ENCODE measurements at regions not wholly inside any gene's neighbourhood (a gene's known extent, or its start where the extent isn't known, plus 50 kb on each side); places are given as distances from the start of the nearest gene placed in this dataset.

DNA sequence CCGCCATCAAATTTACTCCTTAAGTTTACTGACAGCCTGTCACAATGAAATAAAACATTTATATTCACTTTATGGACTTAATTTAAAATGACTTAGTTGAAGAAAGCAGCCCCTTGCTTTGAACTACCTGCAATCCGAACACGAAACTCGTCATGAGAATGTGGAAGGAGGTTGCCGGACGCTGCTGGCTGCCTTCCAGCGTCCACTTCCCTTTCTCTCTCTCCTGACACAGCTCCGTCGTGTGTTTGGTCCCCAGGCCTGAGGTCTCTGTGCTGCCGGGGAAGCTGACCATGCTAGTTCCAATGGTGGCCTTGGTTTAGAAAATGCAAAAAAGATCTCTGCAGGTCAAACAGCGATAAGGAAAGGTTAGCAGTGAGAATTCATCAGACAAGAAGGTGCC lies 519.7 kb downstream of the CDH26 start (continued):
- TF ChIP-seq, protein P1, sequence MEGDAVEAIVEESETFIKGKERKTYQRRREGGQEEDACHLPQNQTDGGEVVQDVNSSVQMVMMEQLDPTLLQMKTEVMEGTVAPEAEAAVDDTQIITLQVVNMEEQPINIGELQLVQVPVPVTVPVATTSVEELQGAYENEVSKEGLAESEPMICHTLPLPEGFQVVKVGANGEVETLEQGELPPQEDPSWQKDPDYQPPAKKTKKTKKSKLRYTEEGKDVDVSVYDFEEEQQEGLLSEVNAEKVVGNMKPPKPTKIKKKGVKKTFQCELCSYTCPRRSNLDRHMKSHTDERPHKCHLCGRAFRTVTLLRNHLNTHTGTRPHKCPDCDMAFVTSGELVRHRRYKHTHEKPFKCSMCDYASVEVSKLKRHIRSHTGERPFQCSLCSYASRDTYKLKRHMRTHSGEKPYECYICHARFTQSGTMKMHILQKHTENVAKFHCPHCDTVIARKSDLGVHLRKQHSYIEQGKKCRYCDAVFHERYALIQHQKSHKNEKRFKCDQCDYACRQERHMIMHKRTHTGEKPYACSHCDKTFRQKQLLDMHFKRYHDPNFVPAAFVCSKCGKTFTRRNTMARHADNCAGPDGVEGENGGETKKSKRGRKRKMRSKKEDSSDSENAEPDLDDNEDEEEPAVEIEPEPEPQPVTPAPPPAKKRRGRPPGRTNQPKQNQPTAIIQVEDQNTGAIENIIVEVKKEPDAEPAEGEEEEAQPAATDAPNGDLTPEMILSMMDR (IDR thresholded peaks at IDR 0.05) = no peak

DNA sequence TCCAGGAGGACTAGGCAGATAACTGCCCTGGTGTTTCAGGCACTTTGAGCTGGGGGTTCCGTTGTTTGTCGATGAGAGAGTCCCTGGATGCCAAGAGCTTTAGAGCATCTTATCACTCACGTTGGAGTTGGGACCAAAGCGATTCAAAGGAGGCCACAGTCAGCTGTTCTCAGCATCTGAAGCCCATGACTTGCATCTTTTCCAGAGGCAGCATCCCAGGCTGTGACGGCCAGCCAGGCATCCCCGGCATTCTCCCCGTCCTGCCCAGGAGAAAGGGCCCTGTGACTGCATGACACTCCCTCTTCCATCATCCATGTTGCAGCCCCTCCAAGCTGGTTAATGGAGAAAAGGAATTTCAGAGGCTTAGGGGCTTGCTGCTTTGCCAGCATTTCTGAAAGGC lies 520.3 kb downstream of the CDH26 start:
- no peak for DNase-seq
- Histone ChIP-seq H4K20me1 (ENCODE audit: insufficient read depth) (no peaks in the 10 kb centered on the region), H3K4me3 (ENCODE audit: low read depth in 2 of 2, low read length in 1 of 2) (no peak overlapping the region), H3K4me2 (no peak overlapping the region), H3K9ac (no peak overlapping the region), H3K79me2 (ENCODE audit: insufficient read depth) (no peaks in the 10 kb centered on the region), H3F3A (replicated peaks; ENCODE audit: insufficient read depth) (no peaks in the 10 kb centered on the region), H3K36me3 (replicated peaks in 1 of 2; ENCODE audit: control insufficient read depth in 1 of 2, insufficient read depth in 2 of 2, low read length in 1 of 2) (no peaks in the 10 kb centered on the region), H3K27me3 (ENCODE audit: insufficient read depth) (no peaks in the 10 kb centered on the region), H3K9me2 (no peaks in the 10 kb centered on the region), H3K4me1 (ENCODE audit: control insufficient read depth in 1 of 2, insufficient read depth in 2 of 2, low read depth in 1 of 2, low read length in 1 of 2) (no peaks in the 10 kb centered on the region; a peak in 1 of 4 replicates), H3K27ac (ENCODE audit: low read depth in 2 of 2, low read length in 1 of 2) (no peak overlapping the region), H3K9me3 (no peaks in the 10 kb centered on the region), H2AFZ (ENCODE audit: low read depth) (no peak overlapping the region)
- CTCF ChIA-PET = no interaction called here
- TF ChIP-seq FOSL2 (IDR thresholded peaks at IDR 0.05; ENCODE audit: borderline replicate concordance, low read depth) (no peak), MXI1 (IDR thresholded peaks at IDR 0.05; ENCODE audit: low read depth, low read length) (no peak), CHD2 (IDR thresholded peaks at IDR 0.05; ENCODE audit: low read length, partially characterized antibody) (no peak), RCOR1 (IDR thresholded peaks at IDR 0.05; ENCODE audit: low read length) (no peak), SMC3 (IDR thresholded peaks at IDR 0.05; ENCODE audit: low read depth, low read length) (no peak), NRF1 (IDR thresholded peaks at IDR 0.05; ENCODE audit: low read depth, low read length) (no peak)
- TF ChIP-seq, protein P2, sequence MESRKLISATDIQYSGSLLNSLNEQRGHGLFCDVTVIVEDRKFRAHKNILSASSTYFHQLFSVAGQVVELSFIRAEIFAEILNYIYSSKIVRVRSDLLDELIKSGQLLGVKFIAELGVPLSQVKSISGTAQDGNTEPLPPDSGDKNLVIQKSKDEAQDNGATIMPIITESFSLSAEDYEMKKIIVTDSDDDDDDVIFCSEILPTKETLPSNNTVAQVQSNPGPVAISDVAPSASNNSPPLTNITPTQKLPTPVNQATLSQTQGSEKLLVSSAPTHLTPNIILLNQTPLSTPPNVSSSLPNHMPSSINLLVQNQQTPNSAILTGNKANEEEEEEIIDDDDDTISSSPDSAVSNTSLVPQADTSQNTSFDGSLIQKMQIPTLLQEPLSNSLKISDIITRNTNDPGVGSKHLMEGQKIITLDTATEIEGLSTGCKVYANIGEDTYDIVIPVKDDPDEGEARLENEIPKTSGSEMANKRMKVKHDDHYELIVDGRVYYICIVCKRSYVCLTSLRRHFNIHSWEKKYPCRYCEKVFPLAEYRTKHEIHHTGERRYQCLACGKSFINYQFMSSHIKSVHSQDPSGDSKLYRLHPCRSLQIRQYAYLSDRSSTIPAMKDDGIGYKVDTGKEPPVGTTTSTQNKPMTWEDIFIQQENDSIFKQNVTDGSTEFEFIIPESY (IDR thresholded peaks at IDR 0.05; ENCODE audit: borderline replicate concordance, low read depth) = no peak
- TF ChIP-seq, protein P3, sequence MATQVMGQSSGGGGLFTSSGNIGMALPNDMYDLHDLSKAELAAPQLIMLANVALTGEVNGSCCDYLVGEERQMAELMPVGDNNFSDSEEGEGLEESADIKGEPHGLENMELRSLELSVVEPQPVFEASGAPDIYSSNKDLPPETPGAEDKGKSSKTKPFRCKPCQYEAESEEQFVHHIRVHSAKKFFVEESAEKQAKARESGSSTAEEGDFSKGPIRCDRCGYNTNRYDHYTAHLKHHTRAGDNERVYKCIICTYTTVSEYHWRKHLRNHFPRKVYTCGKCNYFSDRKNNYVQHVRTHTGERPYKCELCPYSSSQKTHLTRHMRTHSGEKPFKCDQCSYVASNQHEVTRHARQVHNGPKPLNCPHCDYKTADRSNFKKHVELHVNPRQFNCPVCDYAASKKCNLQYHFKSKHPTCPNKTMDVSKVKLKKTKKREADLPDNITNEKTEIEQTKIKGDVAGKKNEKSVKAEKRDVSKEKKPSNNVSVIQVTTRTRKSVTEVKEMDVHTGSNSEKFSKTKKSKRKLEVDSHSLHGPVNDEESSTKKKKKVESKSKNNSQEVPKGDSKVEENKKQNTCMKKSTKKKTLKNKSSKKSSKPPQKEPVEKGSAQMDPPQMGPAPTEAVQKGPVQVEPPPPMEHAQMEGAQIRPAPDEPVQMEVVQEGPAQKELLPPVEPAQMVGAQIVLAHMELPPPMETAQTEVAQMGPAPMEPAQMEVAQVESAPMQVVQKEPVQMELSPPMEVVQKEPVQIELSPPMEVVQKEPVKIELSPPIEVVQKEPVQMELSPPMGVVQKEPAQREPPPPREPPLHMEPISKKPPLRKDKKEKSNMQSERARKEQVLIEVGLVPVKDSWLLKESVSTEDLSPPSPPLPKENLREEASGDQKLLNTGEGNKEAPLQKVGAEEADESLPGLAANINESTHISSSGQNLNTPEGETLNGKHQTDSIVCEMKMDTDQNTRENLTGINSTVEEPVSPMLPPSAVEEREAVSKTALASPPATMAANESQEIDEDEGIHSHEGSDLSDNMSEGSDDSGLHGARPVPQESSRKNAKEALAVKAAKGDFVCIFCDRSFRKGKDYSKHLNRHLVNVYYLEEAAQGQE (IDR thresholded peaks at IDR 0.05; ENCODE audit: low read depth, low read length) = no peak
- WGBS (ENCODE audit: low lambda C conversion rate) = 33% methylated on average over 7 of the region's 7 CpGs
- POLR2A ChIA-PET = no interaction called here

Data from SK-N-SH (cell line).